Activated CD4-positive, alpha-beta T cell treated with anti-CD3 and anti-CD28 coated beads, Interleukin-2, amount 10 ng/mL, durations not matched to agents 24 days and 14 days (primary cell): ENCODE measurements at regions not wholly inside any gene's neighbourhood (a gene's known extent, or its start where the extent isn't known, plus 50 kb on each side); places are given as distances from the start of the nearest gene placed in this dataset.

Experiments
- DNase-seq: peaks from one replicate; pipeline ENCODE4 v3.0.0; 2022
- H3K27ac Mint-ChIP-seq: one replicate; pipeline ENCODE4 v1.8.0; 2022; ENCODE audit warnings: mild to moderate bottlenecking, mixed read lengths
- H3K27me3 Mint-ChIP-seq: one replicate; pipeline ENCODE4 v1.8.0; 2022; ENCODE audit warnings: mixed read lengths
- H3K36me3 Mint-ChIP-seq: one replicate; pipeline ENCODE4 v1.8.0; 2022; ENCODE audit warnings: low read depth, mild to moderate bottlenecking, mixed read lengths
- H3K4me1 Mint-ChIP-seq: one replicate; pipeline ENCODE4 v1.8.0; 2021; ENCODE audit warnings: mixed read lengths
- H3K4me3 Mint-ChIP-seq: one replicate; pipeline ENCODE4 v1.8.0; 2022; ENCODE audit warnings: mild to moderate bottlenecking, moderate library complexity, mixed read lengths
- H3K9me3 Mint-ChIP-seq: one replicate; pipeline ENCODE4 v1.8.0; 2021; ENCODE audit warnings: mixed read lengths
- intact Hi-C: fragments of 100-400 bp; cut with micrococcal nuclease; formaldehyde crosslinking; loops from one replicate; pipeline ENCODE4 v1.15.1; 2023

GRCh38 chr10:42962110-42962901, 114.6 kb upstream of the RET start:
- H3K4me1 Mint-ChIP-seq: no peaks in the 10 kb centered on the region
- intact Hi-C loops: no loop called here
- peaks cover 8% of the 10 kb centered on the region for H3K27me3 Mint-ChIP-seq
- no peak overlapping the region for H3K4me3 Mint-ChIP-seq
- H3K9me3 Mint-ChIP-seq: no peaks in the 10 kb centered on the region
- no peak for DNase-seq
- no peak overlapping the region for H3K27ac Mint-ChIP-seq
- H3K36me3 Mint-ChIP-seq: no peaks in the 10 kb centered on the region

GRCh38 chr10:42962902-42963231, 114.0 kb upstream of the RET start:
- Mint-ChIP-seq H3K4me3 (no peak overlapping the region), H3K9me3 (no peaks in the 10 kb centered on the region), H3K4me1 (no peaks in the 10 kb centered on the region), H3K27me3 (peaks cover 6% of the 10 kb centered on the region), H3K36me3 (no peaks in the 10 kb centered on the region), H3K27ac (no peak overlapping the region)
- intact Hi-C loops: no loop called here
- DNase-seq: no peak

- H3K27me3 Mint-ChIP-seq: peaks cover 10% of the 10 kb centered on the region
- H3K4me3 Mint-ChIP-seq: no peak overlapping the region
- H3K4me1 Mint-ChIP-seq: no peaks in the 10 kb centered on the region
- no peaks in the 10 kb centered on the region for H3K36me3 Mint-ChIP-seq
- intact Hi-C loops: no loop called here
- H3K9me3 Mint-ChIP-seq: no peaks in the 10 kb centered on the region
- DNase-seq: no peak
- H3K27ac Mint-ChIP-seq: no peak overlapping the region
Observed at GRCh38 chr10:42963312-42963711, 113.6 kb upstream of the RET start.

GRCh38 chr10:42969147-42969546, 107.7 kb upstream of the RET start:
- no peaks in the 10 kb centered on the region for H3K9me3 Mint-ChIP-seq
- intact Hi-C loops: no loop called here
- no peak overlapping the region for H3K4me3 Mint-ChIP-seq
- H3K4me1 Mint-ChIP-seq: no peaks in the 10 kb centered on the region
- H3K27ac Mint-ChIP-seq: no peak overlapping the region
- H3K36me3 Mint-ChIP-seq: no peaks in the 10 kb centered on the region
- DNase-seq: no peak
- H3K27me3 Mint-ChIP-seq: peaks cover 10% of the 10 kb centered on the region

GRCh38 chr10:42969909-42970308, 107.0 kb upstream of the RET start:
- H3K4me3 Mint-ChIP-seq: no peak overlapping the region
- no peaks in the 10 kb centered on the region for H3K9me3 Mint-ChIP-seq
- intact Hi-C loops: no loop called here
- no peaks in the 10 kb centered on the region for H3K4me1 Mint-ChIP-seq
- no peak for DNase-seq
- no peaks in the 10 kb centered on the region for H3K36me3 Mint-ChIP-seq
- H3K27me3 Mint-ChIP-seq: peaks cover 9% of the 10 kb centered on the region
- H3K27ac Mint-ChIP-seq: no peak overlapping the region

GRCh38 chr10:42970451-42971250, 106.2 kb upstream of the RET start:
- Mint-ChIP-seq H3K4me1 (no peaks in the 10 kb centered on the region), H3K27ac (no peak overlapping the region), H3K4me3 (no peak overlapping the region), H3K36me3 (no peaks in the 10 kb centered on the region), H3K9me3 (no peaks in the 10 kb centered on the region), H3K27me3 (peaks cover 7% of the 10 kb centered on the region)
- DNase-seq: no peak
- intact Hi-C loops: no loop called here

GRCh38 chr10:42971251-42971599, 105.6 kb upstream of the RET start:
- Mint-ChIP-seq H3K27me3 (peaks cover 4% of the 10 kb centered on the region), H3K36me3 (no peaks in the 10 kb centered on the region), H3K9me3 (no peaks in the 10 kb centered on the region), H3K4me1 (no peaks in the 10 kb centered on the region), H3K4me3 (no peak overlapping the region), H3K27ac (no peak overlapping the region)
- intact Hi-C loops: no loop called here
- no peak for DNase-seq

- Mint-ChIP-seq H3K4me3 (no peak overlapping the region), H3K4me1 (no peaks in the 10 kb centered on the region), H3K27me3 (peaks cover 4% of the 10 kb centered on the region), H3K9me3 (no peaks in the 10 kb centered on the region), H3K36me3 (no peaks in the 10 kb centered on the region), H3K27ac (no peak overlapping the region)
- intact Hi-C loops: no loop called here
- no peak for DNase-seq
Observed at GRCh38 chr10:42972946-42973345, 103.9 kb upstream of the RET start.

- Mint-ChIP-seq H3K4me1 (no peaks in the 10 kb centered on the region), H3K4me3 (no peak overlapping the region), H3K36me3 (no peaks in the 10 kb centered on the region), H3K9me3 (no peaks in the 10 kb centered on the region), H3K27me3 (no peaks in the 10 kb centered on the region), H3K27ac (no peak overlapping the region)
- DNase-seq: no peak
- intact Hi-C loops: no loop called here
Observed at GRCh38 chr10:42973411-42973810, 103.5 kb upstream of the RET start.

GRCh38 chr10:42973870-42974692, 102.8 kb upstream of the RET start:
- Mint-ChIP-seq H3K4me3 (no peak overlapping the region), H3K36me3 (no peaks in the 10 kb centered on the region), H3K27me3 (no peaks in the 10 kb centered on the region), H3K4me1 (no peaks in the 10 kb centered on the region), H3K27ac (no peak overlapping the region), H3K9me3 (no peaks in the 10 kb centered on the region)
- DNase-seq: no peak
- intact Hi-C loops: no loop called here

- no peak for DNase-seq
- intact Hi-C loops: no loop called here
- H3K9me3 Mint-ChIP-seq: no peaks in the 10 kb centered on the region
- H3K4me3 Mint-ChIP-seq: no peak overlapping the region
- no peaks in the 10 kb centered on the region for H3K27me3 Mint-ChIP-seq
- no peak overlapping the region for H3K27ac Mint-ChIP-seq
- H3K4me1 Mint-ChIP-seq: peaks cover 1% of the 10 kb centered on the region
- no peaks in the 10 kb centered on the region for H3K36me3 Mint-ChIP-seq
Observed at GRCh38 chr10:42974693-42975002, 102.2 kb upstream of the RET start.

- DNase-seq: no peak
- H3K36me3 Mint-ChIP-seq: no peaks in the 10 kb centered on the region
- intact Hi-C loops: no loop called here
- no peak overlapping the region for H3K4me3 Mint-ChIP-seq
- no peak overlapping the region for H3K27ac Mint-ChIP-seq
- H3K4me1 Mint-ChIP-seq: peaks cover 1% of the 10 kb centered on the region
- no peaks in the 10 kb centered on the region for H3K27me3 Mint-ChIP-seq
- H3K9me3 Mint-ChIP-seq: no peaks in the 10 kb centered on the region
Observed at GRCh38 chr10:42975005-42975493, 101.8 kb upstream of the RET start.

GRCh38 chr10:42975558-42976340, 101.1 kb upstream of the RET start:
- Mint-ChIP-seq H3K4me1 (peaks cover 1% of the 10 kb centered on the region), H3K27me3 (no peaks in the 10 kb centered on the region), H3K9me3 (no peaks in the 10 kb centered on the region), H3K4me3 (no peak overlapping the region), H3K36me3 (no peaks in the 10 kb centered on the region), H3K27ac (no peak overlapping the region)
- intact Hi-C loops: no loop called here
- DNase-seq: no peak
